Epithelial cell of esophagus (primary cell): ENCODE measurements at regions not wholly inside any gene's neighbourhood (a gene's known extent, or its start where the extent isn't known, plus 50 kb on each side); places are given as distances from the start of the nearest gene placed in this dataset.
A peak's percentile ranks its signal among the peaks of the same experiment; 100 is the strongest.

Source experiments
- DNase-seq: peaks from one replicate; pipeline ENCODE4 v3.0.0; 2010; ENCODE audit warnings: low read depth
- H3K4me3 ChIP-seq: 2 replicates; pipeline ENCODE4 v1.5.1; 2011; ENCODE audit warnings: mild to moderate bottlenecking, low read length, control low read depth
- CTCF ChIP-seq: IDR thresholded peaks from 2 replicates; pipeline ENCODE4 v1.5.1; 2011; ENCODE audit warnings: low read depth, mild to moderate bottlenecking, low read length, control low read depth, inconsistent platforms; ENCODE audit not compliant: insufficient read depth; ENCODE audit errors: missing control alignments

GRCh38 chr4:116358633-116359222 is 726.6 kb downstream of the TRAM1L1 start:
- peak; percentile 71 for TF ChIP-seq CTCF
- H3K4me3 ChIP-seq = no peak overlapping the region
- peak; percentile 91 for DNase-seq

GRCh38 chr4:116357758-116358157 is 727.6 kb downstream of the TRAM1L1 start:
- no peak for TF ChIP-seq CTCF
- H3K4me3 ChIP-seq = no peak overlapping the region
- DNase-seq = peak; percentile 90

- TF ChIP-seq CTCF = no peak
- H3K4me3 ChIP-seq = no peak overlapping the region
- no peak for DNase-seq
These were observed 738.6 kb downstream of the TRAM1L1 start for GRCh38 chr4:116346750-116347149.

GRCh38 chr4:116343809-116344208 is 741.6 kb downstream of the TRAM1L1 start:
- no peak for TF ChIP-seq CTCF
- DNase-seq = no peak
- H3K4me3 ChIP-seq = no peak overlapping the region

GRCh38 chr4:116342143-116342542 is 743.2 kb downstream of the TRAM1L1 start:
- no peak overlapping the region for H3K4me3 ChIP-seq
- no peak for TF ChIP-seq CTCF
- no peak for DNase-seq

- DNase-seq = no peak
- TF ChIP-seq CTCF = no peak
- no peak overlapping the region for H3K4me3 ChIP-seq
These were observed 752.9 kb downstream of the TRAM1L1 start for GRCh38 chr4:116332508-116332907.

- no peak for DNase-seq
- TF ChIP-seq CTCF = no peak
These were observed 757.0 kb downstream of the TRAM1L1 start for GRCh38 chr4:116328261-116328860.

More at GRCh38 chr4:116328261-116328860, 757.0 kb downstream of the TRAM1L1 start:
- H3K4me3 ChIP-seq = no peak overlapping the region
